Pancreas (tissue), 10 donors: ENCODE measurements at regions not wholly inside any gene's neighbourhood (a gene's known extent, or its start where the extent isn't known, plus 50 kb on each side); places are given as distances from the start of the nearest gene placed in this dataset.

Source experiments
- ATAC-seq, 4 donors: fragments of 200-7000 bp; cut with Tn5 transposase; one replicate each; pipeline versions ENCODE4 v1.8.0 to v1.9.1; 2020; ENCODE audit warnings: mild to moderate bottlenecking in 4 of 4, moderate library complexity in 4 of 4
- DNase-seq, 6 donors: peaks; one replicate each; pipeline ENCODE4 v3.0.0-alpha.2; 2020
- FAIRE-seq: peaks from 2 replicates; lab custom pipeline; 2012; peaks lifted over from hg19 to GRCh38; lab: Jason Lieb, UNC
- H3K27ac ChIP-seq, 4 donors: fragments of 200-600 bp; sonication (generic); 1 replicate in 3 of 4; 2 replicates in 1 of 4; pipeline versions ENCODE4 v1.5.0 to v1.8.0; 2020
- H3K27me3 ChIP-seq, 4 donors: fragments of 200-600 bp; one replicate each; pipeline ENCODE4 v1.8.0; 2021
- H3K36me3 ChIP-seq, 3 donors: fragments of 200-600 bp; sonication (generic) in 1 of 3; one replicate each; pipeline versions ENCODE4 v1.5.0 to v1.8.0; 2020 to 2021
- H3K4me1 ChIP-seq, 3 donors: fragments of 200-600 bp; one replicate each; pipeline ENCODE4 v1.8.0; 2021
- H3K4me3 ChIP-seq, 4 donors: fragments of 200-600 bp; sonication (generic) in 2 of 4; one replicate each; pipeline versions ENCODE4 v1.5.0 to v1.8.0; 2020 to 2021
- H3K9me3 ChIP-seq, 4 donors: fragments of 200-600 bp; one replicate each; pipeline ENCODE4 v1.8.0; 2021
- CTCF ChIP-seq, 4 donors: fragments of 200-600 bp; sonication (generic) in 3 of 4; IDR thresholded peaks; one replicate each; pipeline versions ENCODE4 v1.5.0 to v1.8.0; 2021; ENCODE audit warnings: antibody characterized with exemption in 4 of 4
- WGBS, 2 donors: extraction: QIAGEN DNeasy Blood & Tissue Kit; methylation state at CpG; one replicate each; pipeline ENCODE4 v1.1.7; 2013; 5-methylcytosine and 5-hydroxymethylcytosine counted together
- intact Hi-C, 3 donors: fragments of 100-400 bp; cut with DNase I; formaldehyde crosslinking; loops; one replicate each; pipeline versions ENCODE4 v1.11.1 to v1.14.2; 2022
- donor health status: healthy with polysubstance abuse.
- donor health status: DM: no; HTN: no; CAD: no; lungs with moderate emphysema.
- donor health status: DM: no; HTN: no; CAD: no.
- donor health status: control.
- donor health status: control.
- donor health status: Bipolar disorder and iron deficiency.
- donor health status: DM: yes; HTN: yes; CAD: no.
- donor health status: DM: no; HTN: no; CAD: no.
- donor health status: DM: no; HTN: no; CAD: no.
- donor health status: DM: yes; HTN: yes; CAD: no.

- Histone ChIP-seq H3K4me3 (no peak overlapping the region), H3K9me3 (no peaks in the 10 kb centered on the region), H3K27ac (no peak overlapping the region), H3K4me1 (no peaks in the 10 kb centered on the region), H3K27me3 (no peaks in the 10 kb centered on the region), H3K36me3 (no peaks in the 10 kb centered on the region)
- intact Hi-C loops = no loop called here
- DNase-seq = no peak
- WGBS, 2 donors = 32 to 49% methylated on average over 6 of the region's 6 CpGs
- no peak for TF ChIP-seq CTCF (IDR thresholded peaks at IDR 0.05)
- FAIRE-seq = no peak
- ATAC-seq = no peak
These were observed 226.1 kb upstream of the RTL1 start for GRCh38 chr14:101129521-101130167.

GRCh38 chr14:101130861-101131260, 227.3 kb upstream of the RTL1 start:
- Histone ChIP-seq H3K4me1 (no peaks in the 10 kb centered on the region), H3K36me3 (no peaks in the 10 kb centered on the region), H3K9me3 (no peaks in the 10 kb centered on the region), H3K4me3 (no peak overlapping the region), H3K27ac (no peak overlapping the region), H3K27me3 (no peaks in the 10 kb centered on the region)
- peak in 1 of 6 donors; percentile 35 for DNase-seq
- intact Hi-C loops = no loop called here
- no peak for ATAC-seq
- no peak for TF ChIP-seq CTCF (IDR thresholded peaks at IDR 0.05)
- FAIRE-seq = no peak
- 53 to 56% methylated on average over 6 of the region's 6 CpGs for WGBS, 2 donors

- FAIRE-seq (no peak), ATAC-seq (no peak), DNase-seq (no peak)
- no peak overlapping the region for H3K27ac ChIP-seq
- H3K9me3 ChIP-seq = no peaks in the 10 kb centered on the region
- no peaks in the 10 kb centered on the region for H3K27me3 ChIP-seq
- H3K4me1 ChIP-seq = no peaks in the 10 kb centered on the region
- H3K36me3 ChIP-seq = no peaks in the 10 kb centered on the region
- no peak for TF ChIP-seq CTCF (IDR thresholded peaks at IDR 0.05)
- WGBS, 2 donors = 29 to 34% methylated on average over 7 of the region's 7 CpGs
- intact Hi-C loops = no loop called here
- H3K4me3 ChIP-seq = no peak overlapping the region
These were observed 228.0 kb upstream of the RTL1 start for GRCh38 chr14:101131451-101131916.

GRCh38 chr14:101132051-101132571, 228.6 kb upstream of the RTL1 start:
- ATAC-seq = no peak
- peak in 1 of 6 donors; percentile 29 for DNase-seq
- H3K27me3 ChIP-seq = no peaks in the 10 kb centered on the region

More at GRCh38 chr14:101132051-101132571, 228.6 kb upstream of the RTL1 start:
- no peak overlapping the region for H3K27ac ChIP-seq
- intact Hi-C loops = no loop called here
- WGBS, 2 donors = 60 to 64% methylated on average over 10 of the region's 10 CpGs
- FAIRE-seq = no peak
- H3K36me3 ChIP-seq = no peaks in the 10 kb centered on the region
- H3K4me3 ChIP-seq = no peak overlapping the region
- no peaks in the 10 kb centered on the region for H3K9me3 ChIP-seq
- H3K4me1 ChIP-seq = no peaks in the 10 kb centered on the region
- no peak for TF ChIP-seq CTCF (IDR thresholded peaks at IDR 0.05)
